Pancreas (tissue), 10 donors: ENCODE measurements at regions not wholly inside any gene's neighbourhood (a gene's known extent, or its start where the extent isn't known, plus 50 kb on each side); places are given as distances from the start of the nearest gene placed in this dataset.
"Not testable (repeated sequence)": the region's sequence is repeated elsewhere in the genome, so short reads cannot be mapped to it uniquely, and the experiment has no call there.

ENCODE experiments used
- ATAC-seq, 4 donors: fragments of 200-7000 bp; cut with Tn5 transposase; one replicate each; pipeline versions ENCODE4 v1.8.0 to v1.9.1; 2020; ENCODE audit warnings: mild to moderate bottlenecking in 4 of 4, moderate library complexity in 4 of 4
- DNase-seq, 6 donors: peaks; one replicate each; pipeline ENCODE4 v3.0.0-alpha.2; 2020
- FAIRE-seq: peaks from 2 replicates; lab custom pipeline; 2012; peaks lifted over from hg19 to GRCh38; lab: Jason Lieb, UNC
- H3K27ac ChIP-seq, 4 donors: fragments of 200-600 bp; sonication (generic); 1 replicate in 3 of 4; 2 replicates in 1 of 4; pipeline versions ENCODE4 v1.5.0 to v1.8.0; 2020
- H3K27me3 ChIP-seq, 4 donors: fragments of 200-600 bp; one replicate each; pipeline ENCODE4 v1.8.0; 2021
- H3K36me3 ChIP-seq, 3 donors: fragments of 200-600 bp; sonication (generic) in 1 of 3; one replicate each; pipeline versions ENCODE4 v1.5.0 to v1.8.0; 2020 to 2021
- H3K4me1 ChIP-seq, 3 donors: fragments of 200-600 bp; one replicate each; pipeline ENCODE4 v1.8.0; 2021
- H3K4me3 ChIP-seq, 4 donors: fragments of 200-600 bp; sonication (generic) in 2 of 4; one replicate each; pipeline versions ENCODE4 v1.5.0 to v1.8.0; 2020 to 2021
- H3K9me3 ChIP-seq, 4 donors: fragments of 200-600 bp; one replicate each; pipeline ENCODE4 v1.8.0; 2021
- WGBS, 2 donors: extraction: QIAGEN DNeasy Blood & Tissue Kit; methylation state at CpG; one replicate each; pipeline ENCODE4 v1.1.7; 2013; 5-methylcytosine and 5-hydroxymethylcytosine counted together
- intact Hi-C, 3 donors: fragments of 100-400 bp; cut with DNase I; formaldehyde crosslinking; loops; one replicate each; pipeline versions ENCODE4 v1.11.1 to v1.14.2; 2022
- TF ChIP-seq, protein P1 (sequence below), 4 donors: fragments of 200-600 bp; sonication (generic) in 3 of 4; IDR thresholded peaks; one replicate each; pipeline versions ENCODE4 v1.5.0 to v1.8.0; 2021; ENCODE audit warnings: antibody characterized with exemption in 4 of 4
- donor health status: healthy with polysubstance abuse.
- donor health status: DM: no; HTN: no; CAD: no; lungs with moderate emphysema.
- donor health status: DM: no; HTN: no; CAD: no.
- donor health status: control.
- donor health status: control.
- donor health status: Bipolar disorder and iron deficiency.
- donor health status: DM: yes; HTN: yes; CAD: no.
- donor health status: DM: no; HTN: no; CAD: no.
- donor health status: DM: no; HTN: no; CAD: no.
- donor health status: DM: yes; HTN: yes; CAD: no.

DNA sequence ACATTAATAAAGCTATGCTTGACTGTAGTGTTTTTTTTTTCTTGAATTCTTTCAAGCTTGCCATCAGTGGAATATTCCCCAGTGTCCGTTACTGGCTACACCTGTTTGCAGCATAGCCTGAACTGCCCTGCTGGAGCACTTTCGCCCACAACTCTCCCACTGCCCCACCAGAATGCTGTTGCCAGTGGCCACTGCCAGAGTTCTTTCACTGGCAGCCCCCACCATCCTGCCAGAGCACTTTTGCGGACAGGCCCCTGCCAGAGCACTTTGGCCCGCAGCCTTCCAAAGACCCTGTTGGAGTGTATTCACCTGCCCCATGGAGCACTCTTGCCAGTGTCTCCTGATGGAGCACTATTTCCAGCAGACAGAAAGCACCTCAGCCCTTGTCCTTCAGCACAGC lies 452.3 kb upstream of the GRID2 start:
- ATAC-seq (no peak), FAIRE-seq (no peak), DNase-seq (peak in 1 of 6 donors; percentile 6)
- Histone ChIP-seq H3K36me3 (no peaks in the 10 kb centered on the region), H3K4me3 (no peak overlapping the region), H3K27ac (no peak overlapping the region), H3K9me3 (no peaks in the 10 kb centered on the region), H3K4me1 (no peaks in the 10 kb centered on the region), H3K27me3 (no peaks in the 10 kb centered on the region)
- TF ChIP-seq, protein P1, sequence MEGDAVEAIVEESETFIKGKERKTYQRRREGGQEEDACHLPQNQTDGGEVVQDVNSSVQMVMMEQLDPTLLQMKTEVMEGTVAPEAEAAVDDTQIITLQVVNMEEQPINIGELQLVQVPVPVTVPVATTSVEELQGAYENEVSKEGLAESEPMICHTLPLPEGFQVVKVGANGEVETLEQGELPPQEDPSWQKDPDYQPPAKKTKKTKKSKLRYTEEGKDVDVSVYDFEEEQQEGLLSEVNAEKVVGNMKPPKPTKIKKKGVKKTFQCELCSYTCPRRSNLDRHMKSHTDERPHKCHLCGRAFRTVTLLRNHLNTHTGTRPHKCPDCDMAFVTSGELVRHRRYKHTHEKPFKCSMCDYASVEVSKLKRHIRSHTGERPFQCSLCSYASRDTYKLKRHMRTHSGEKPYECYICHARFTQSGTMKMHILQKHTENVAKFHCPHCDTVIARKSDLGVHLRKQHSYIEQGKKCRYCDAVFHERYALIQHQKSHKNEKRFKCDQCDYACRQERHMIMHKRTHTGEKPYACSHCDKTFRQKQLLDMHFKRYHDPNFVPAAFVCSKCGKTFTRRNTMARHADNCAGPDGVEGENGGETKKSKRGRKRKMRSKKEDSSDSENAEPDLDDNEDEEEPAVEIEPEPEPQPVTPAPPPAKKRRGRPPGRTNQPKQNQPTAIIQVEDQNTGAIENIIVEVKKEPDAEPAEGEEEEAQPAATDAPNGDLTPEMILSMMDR (IDR thresholded peaks at IDR 0.05), result no peak
- intact Hi-C loops, result no loop called here
- 92 to 94% methylated on average over 4 of the region's 4 CpGs for WGBS, 2 donors

DNA sequence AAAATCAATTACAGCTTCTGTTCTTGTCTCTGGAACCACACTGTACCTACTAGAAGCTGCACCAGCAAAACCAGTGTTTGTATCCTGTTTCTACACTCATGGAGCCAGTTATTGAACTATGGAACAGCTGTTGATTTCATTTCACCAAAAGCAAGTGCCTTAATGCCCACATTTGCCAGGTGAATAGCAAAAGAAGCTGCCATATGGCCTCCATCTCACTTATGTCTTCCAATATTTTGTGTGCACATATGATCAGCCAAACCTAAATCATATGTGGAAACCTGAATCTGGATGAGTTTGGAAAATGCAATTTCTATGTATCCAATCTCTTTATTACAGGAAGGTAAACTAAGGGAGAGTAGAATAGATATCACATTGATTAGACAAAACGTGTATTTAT lies 415.8 kb upstream of the GRID2 start:
- H3K27me3 ChIP-seq, result no peaks in the 10 kb centered on the region
- H3K4me3 ChIP-seq, result no peak overlapping the region
- 24 to 50% methylated on average over 1 of the region's 1 CpG for WGBS, 2 donors
- H3K27ac ChIP-seq, result no peak overlapping the region
- no peaks in the 10 kb centered on the region for H3K4me1 ChIP-seq
- H3K36me3 ChIP-seq, result no peaks in the 10 kb centered on the region
- no peak for FAIRE-seq
- TF ChIP-seq, protein P1 (IDR thresholded peaks at IDR 0.05), result no peak
- no peaks in the 10 kb centered on the region for H3K9me3 ChIP-seq
- ATAC-seq, result no peak
- no peak for DNase-seq
- intact Hi-C loops, result no loop called here

DNA sequence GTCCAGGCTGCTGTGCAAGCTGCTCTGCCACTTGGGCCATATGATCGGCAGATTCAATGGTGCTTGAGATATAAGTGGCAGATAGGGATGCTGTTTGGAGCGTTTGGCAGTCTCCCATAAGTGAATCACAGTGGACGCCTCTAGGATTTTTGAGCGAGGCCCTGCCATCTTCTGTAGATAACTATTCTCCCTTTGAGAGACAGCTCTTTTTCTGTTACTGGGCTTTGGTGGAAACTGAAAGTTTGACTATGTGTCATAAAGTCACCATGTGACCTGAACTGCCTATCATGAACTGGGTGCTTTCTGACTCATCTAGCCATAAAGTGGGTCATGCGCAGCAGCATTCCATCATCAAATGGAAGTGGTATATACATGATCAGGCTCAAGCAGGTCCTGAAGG lies 412.5 kb upstream of the GRID2 start:
- H3K36me3 ChIP-seq, H3K9me3 ChIP-seq, FAIRE-seq, H3K27me3 ChIP-seq, intact Hi-C loops, DNase-seq, H3K27ac ChIP-seq, ATAC-seq, H3K4me1 ChIP-seq, H3K4me3 ChIP-seq: not testable (repeated sequence)
- 87 to 94% methylated on average over 5 of the region's 5 CpGs for WGBS, 2 donors

DNA sequence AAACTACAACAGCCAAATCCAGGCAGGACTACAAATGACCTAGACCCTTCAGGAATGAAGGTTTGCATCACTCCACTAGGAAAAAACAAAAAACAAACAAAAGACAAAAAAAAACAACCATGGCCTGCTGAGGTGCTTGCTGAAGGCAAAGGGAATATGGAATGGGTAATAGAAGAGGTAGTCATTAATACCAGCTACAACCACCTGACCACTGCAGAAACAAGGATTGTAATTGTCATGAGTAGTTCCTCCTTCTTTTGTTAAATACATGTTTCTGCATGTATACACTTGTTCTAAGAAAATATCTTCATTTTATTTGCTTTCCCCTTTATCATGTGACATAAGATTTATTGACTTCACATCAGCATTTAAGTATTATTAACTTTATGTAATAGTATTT lies 409.8 kb upstream of the GRID2 start:
- ATAC-seq, result no peak
- no peaks in the 10 kb centered on the region for H3K4me1 ChIP-seq
- intact Hi-C loops, result no loop called here
- H3K4me3 ChIP-seq, result no peak overlapping the region
- no peak overlapping the region for H3K27ac ChIP-seq
- TF ChIP-seq, protein P1 (IDR thresholded peaks at IDR 0.05), result no peak
- no peaks in the 10 kb centered on the region for H3K9me3 ChIP-seq
- no peak for FAIRE-seq
- DNase-seq, result no peak
- H3K27me3 ChIP-seq, result no peaks in the 10 kb centered on the region
- no peaks in the 10 kb centered on the region for H3K36me3 ChIP-seq

- no peaks in the 10 kb centered on the region for H3K4me1 ChIP-seq
- H3K27me3 ChIP-seq, result no peaks in the 10 kb centered on the region
- FAIRE-seq (no peak), ATAC-seq (no peak), DNase-seq (no peak)
- intact Hi-C loops, result no loop called here
- TF ChIP-seq, protein P1 (IDR thresholded peaks at IDR 0.05), result no peak
- no peaks in the 10 kb centered on the region for H3K9me3 ChIP-seq
- H3K36me3 ChIP-seq, result no peaks in the 10 kb centered on the region
- WGBS, 2 donors, result 21 to 52% methylated on average over 1 of the region's 1 CpG
- H3K27ac ChIP-seq, result no peak overlapping the region
- no peak overlapping the region for H3K4me3 ChIP-seq
Measured at GRCh38 chr4:91904556-91904955, 399.2 kb upstream of the GRID2 start.

- H3K4me3 ChIP-seq, result no peak overlapping the region
- no peak overlapping the region for H3K27ac ChIP-seq
- intact Hi-C loops, result no loop called here
- no peak for ATAC-seq
- no peaks in the 10 kb centered on the region for H3K9me3 ChIP-seq
- H3K4me1 ChIP-seq, result peaks cover 0 to 4% (median 0%) of the 10 kb centered on the region in 3 donors
- FAIRE-seq, result no peak
- H3K36me3 ChIP-seq, result no peaks in the 10 kb centered on the region
- 52 to 63% methylated on average over 2 of the region's 2 CpGs for WGBS, 2 donors
- H3K27me3 ChIP-seq, result no peaks in the 10 kb centered on the region
- DNase-seq, result no peak
- TF ChIP-seq, protein P1 (IDR thresholded peaks at IDR 0.05), result no peak
Measured at GRCh38 chr4:91909963-91910362, 393.8 kb upstream of the GRID2 start.
